ENCODE measurements at regions not wholly inside any gene's neighbourhood (a gene's known extent, or its start where the extent isn't known, plus 50 kb on each side); places are given as distances from the start of the nearest gene placed in this dataset.

DNA sequence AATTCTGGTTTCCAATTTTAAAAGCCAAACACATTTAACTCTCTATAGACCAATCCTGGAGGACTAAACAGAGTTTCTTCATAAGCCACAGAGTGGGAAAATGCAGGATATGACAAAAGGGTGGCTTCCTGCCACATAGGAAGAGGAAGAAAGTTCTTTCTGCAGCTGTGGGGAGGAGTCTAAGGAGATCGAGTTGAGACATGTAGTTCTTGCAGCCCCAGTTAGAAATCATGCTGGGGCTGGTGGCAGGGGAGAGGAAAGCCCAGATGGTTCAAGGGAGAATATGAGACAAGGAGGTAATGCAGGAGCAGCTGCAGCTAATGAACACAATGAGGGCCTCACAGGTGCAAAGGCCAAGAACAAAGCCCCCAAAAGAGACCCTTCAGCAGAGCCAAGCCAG is 85.0 kb upstream of the ARID2 start:
- CTCF ChIA-PET = interaction anchor here (0.9 to 1.0 kb wide), 2 partner anchors 10 to 101 kb away, joined by 3 to 5 read pairs; no protein-coding TSS in a partner anchor
- Mint-ChIP-seq H3K27ac (peak overlapping the region; percentile 4), H3K4me3 (no peak overlapping the region), H3K27me3 (peaks cover 10% of the 10 kb centered on the region), H3K9me3 (peaks cover 3% of the 10 kb centered on the region), H3K4me1 (peaks cover 12% of the 10 kb centered on the region), H3K36me3 (peaks cover 3% of the 10 kb centered on the region)
- peak; percentile 23 for DNase-seq

DNA sequence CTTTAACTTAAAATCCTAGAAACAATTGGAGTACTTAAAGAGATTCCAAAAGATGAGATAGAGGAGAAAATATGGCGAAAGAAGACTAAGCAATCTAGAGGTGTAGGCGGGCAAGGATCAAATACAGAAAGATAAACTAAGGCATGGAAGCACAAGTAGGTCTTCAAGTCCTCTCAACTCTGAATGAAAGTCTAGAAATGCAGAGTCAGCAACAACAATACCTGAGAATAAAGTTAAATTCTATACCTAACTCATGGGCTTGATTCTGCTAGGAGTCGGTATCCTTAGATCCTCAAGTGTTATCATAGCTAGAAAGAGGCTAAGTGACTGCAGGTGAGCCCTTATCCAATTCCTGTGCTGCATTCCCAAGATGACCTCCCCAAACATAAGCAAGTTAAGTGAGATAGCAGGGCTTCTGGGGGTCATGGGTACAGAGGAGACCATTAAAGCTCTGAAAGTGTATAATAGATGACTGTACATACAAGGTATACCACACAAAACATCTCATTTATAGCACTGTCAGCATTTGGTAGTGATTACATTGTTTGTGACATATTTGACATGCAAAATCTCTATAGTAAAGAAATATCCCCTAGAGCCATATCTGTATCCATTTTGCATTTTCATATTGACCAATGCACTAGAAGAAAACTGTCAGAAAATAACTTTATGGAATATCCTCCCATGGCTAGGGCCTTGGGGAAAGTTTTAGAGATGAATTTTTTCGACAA is 82.5 kb upstream of the ARID2 start:
- Mint-ChIP-seq H3K9me3 (peaks cover 3% of the 10 kb centered on the region), H3K27me3 (peaks cover 21% of the 10 kb centered on the region), H3K4me3 (no peak overlapping the region), H3K36me3 (peaks cover 3% of the 10 kb centered on the region), H3K27ac (no peak overlapping the region), H3K4me1 (peaks cover 12% of the 10 kb centered on the region)
- DNase-seq = no peak
- CTCF ChIA-PET = no interaction called here

DNA sequence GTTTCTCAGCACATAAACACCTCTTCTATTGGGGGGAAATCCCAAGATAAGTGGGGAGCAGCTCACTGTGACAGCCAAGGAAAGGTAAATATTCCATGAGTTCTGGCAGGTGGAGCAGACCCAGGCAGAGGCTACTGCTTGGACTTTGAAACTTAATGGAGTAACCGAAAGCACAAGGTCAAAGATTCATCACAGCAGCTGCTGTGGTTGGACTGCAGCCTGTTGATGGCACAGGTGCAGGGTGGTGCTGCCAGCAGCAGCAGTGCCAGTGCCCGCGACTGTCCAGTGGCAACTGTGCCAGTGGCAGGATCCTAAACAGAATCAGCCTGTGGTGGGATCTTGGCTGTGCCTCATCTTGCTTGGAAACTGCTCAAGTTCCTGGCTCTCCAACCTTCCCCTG is 81.4 kb upstream of the ARID2 start:
- Mint-ChIP-seq H3K27me3 (peaks cover 21% of the 10 kb centered on the region), H3K4me1 (peaks cover 12% of the 10 kb centered on the region), H3K4me3 (no peak overlapping the region), H3K9me3 (peaks cover 3% of the 10 kb centered on the region), H3K27ac (no peak overlapping the region), H3K36me3 (peaks cover 3% of the 10 kb centered on the region)
- CTCF ChIA-PET = no interaction called here
- DNase-seq = no peak

DNA sequence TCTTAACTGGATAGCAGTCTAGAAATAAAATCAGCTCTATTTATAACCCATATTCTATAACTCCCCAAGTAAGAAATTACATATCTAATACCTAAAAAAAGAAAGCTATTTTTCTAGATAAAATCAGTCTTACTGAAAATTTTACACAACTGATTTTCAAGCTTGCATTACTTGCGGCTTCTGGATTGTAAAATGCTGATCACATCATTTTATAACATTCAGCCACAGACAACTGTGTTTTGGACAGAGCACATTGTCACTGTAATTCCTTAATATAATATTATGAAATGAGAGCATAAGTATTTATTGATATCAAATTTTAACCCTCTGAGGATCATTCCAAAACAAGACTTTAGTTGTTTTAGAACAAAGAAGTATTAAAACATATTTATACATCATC is 78.5 kb upstream of the ARID2 start:
- H3K27ac Mint-ChIP-seq = no peak overlapping the region

DNA sequence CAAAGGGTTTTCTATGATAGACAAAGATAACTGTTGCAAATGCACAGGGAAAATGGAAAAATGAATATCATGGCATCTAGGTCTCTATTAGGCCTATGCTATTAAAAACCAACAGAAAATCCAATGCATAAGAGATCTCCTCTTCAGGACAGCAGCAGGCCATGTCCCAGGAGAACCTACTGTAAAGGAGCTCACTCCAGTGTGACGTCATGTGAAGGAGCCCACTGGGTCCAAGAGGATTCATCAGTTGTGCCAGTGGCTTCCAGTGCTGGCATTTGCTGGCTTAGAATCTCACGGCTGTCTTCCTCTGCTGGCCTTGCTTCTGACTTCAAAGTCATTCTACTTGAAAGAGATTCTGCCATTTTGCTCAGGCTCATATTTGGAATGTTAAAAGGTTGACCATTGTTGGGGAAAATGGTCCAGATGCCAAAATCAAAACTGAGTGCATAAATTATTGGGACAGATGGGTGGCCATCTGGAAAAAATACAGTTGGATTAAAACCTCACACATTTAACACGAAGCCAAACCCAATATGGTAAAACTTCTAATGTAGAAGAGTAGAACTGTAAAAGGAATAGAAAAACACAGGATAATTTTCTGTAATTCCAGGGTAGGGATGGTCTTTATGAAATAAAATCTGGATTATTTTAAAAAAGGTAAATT is 75.4 kb upstream of the ARID2 start:
- H3K9me3 Mint-ChIP-seq = no peaks in the 10 kb centered on the region
- H3K4me1 Mint-ChIP-seq = peaks cover 12% of the 10 kb centered on the region
- H3K27me3 Mint-ChIP-seq = peaks cover 22% of the 10 kb centered on the region
- CTCF ChIA-PET = interaction anchor here (0.7 to 4.9 kb wide), 10 partner anchors 8 to 110 kb away, joined by 3 to 49 read pairs (median 3); partner anchors contain the start of gene ARID2
- no peak for DNase-seq
- H3K4me3 Mint-ChIP-seq = no peak overlapping the region
- no peak overlapping the region for H3K27ac Mint-ChIP-seq
- H3K36me3 Mint-ChIP-seq = no peaks in the 10 kb centered on the region

More for the DNA sequence above, 78.5 kb upstream of the ARID2 start:
- Mint-ChIP-seq H3K4me1 (peaks cover 10% of the 10 kb centered on the region), H3K9me3 (peaks cover 2% of the 10 kb centered on the region), H3K4me3 (no peak overlapping the region), H3K36me3 (no peaks in the 10 kb centered on the region), H3K27me3 (peaks cover 26% of the 10 kb centered on the region)
- no peak for DNase-seq
- CTCF ChIA-PET = interaction anchor here (0.6 to 1.6 kb wide), 2 partner anchors 13 to 73 kb away, joined by 3 to 8 read pairs; no protein-coding TSS in a partner anchor

DNA sequence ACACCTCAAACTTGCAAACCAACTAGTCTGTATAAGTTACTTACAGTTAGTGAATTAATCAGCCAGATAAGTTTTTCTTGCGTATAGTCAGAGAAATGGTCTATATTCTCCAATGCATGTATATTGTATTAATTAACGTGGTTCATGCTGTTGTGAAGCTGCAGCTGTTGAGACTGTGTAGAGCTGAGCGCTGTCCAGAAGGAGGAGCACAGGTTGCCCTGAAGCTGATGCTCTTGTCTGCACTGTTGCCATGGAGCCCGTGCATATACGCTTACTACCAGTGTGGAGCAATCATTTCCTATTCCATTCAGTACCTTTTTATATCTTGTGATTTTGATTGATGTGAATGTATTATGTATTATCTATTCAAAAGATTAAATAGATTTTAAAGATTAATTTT is 74.3 kb upstream of the ARID2 start:
- Mint-ChIP-seq H3K4me3 (no peak overlapping the region), H3K27ac (no peak overlapping the region), H3K4me1 (peaks cover 15% of the 10 kb centered on the region), H3K9me3 (peaks cover 4% of the 10 kb centered on the region), H3K36me3 (peaks cover 4% of the 10 kb centered on the region), H3K27me3 (peaks cover 19% of the 10 kb centered on the region)
- CTCF ChIA-PET = interaction anchor here (0.6 to 4.9 kb wide), 10 partner anchors 9 to 336 kb away, joined by 3 to 49 read pairs (median 4); partner anchors contain the start of gene ARID2
- DNase-seq = peak; percentile 78

DNA sequence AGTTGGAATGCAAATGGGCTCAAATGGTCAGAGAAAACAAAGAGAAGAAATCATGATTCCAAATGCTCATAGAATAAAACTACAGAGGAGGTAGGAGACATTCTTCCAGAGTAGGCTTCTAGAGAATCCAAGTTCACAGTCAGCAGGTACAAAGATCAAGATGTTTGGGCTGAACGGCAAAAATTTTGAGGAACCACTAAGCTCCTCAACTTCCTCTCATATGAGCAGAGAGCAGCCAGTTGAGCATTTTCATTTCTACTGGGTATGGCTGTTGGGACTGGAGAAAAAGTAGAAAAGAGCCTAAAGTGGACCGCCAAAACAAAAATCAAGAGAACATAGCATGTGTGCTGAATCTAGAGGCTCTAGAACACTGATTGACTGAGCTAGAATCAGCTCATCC is 73.8 kb upstream of the ARID2 start:
- Mint-ChIP-seq H3K9me3 (peaks cover 7% of the 10 kb centered on the region), H3K27me3 (peaks cover 20% of the 10 kb centered on the region), H3K4me1 (peaks cover 15% of the 10 kb centered on the region), H3K4me3 (no peak overlapping the region), H3K36me3 (peaks cover 7% of the 10 kb centered on the region), H3K27ac (no peak overlapping the region)
- DNase-seq = no peak
- CTCF ChIA-PET = interaction anchor here (1.1 to 4.9 kb wide), 6 partner anchors 10 to 335 kb away, joined by 3 to 49 read pairs (median 4); no protein-coding TSS in a partner anchor

DNA sequence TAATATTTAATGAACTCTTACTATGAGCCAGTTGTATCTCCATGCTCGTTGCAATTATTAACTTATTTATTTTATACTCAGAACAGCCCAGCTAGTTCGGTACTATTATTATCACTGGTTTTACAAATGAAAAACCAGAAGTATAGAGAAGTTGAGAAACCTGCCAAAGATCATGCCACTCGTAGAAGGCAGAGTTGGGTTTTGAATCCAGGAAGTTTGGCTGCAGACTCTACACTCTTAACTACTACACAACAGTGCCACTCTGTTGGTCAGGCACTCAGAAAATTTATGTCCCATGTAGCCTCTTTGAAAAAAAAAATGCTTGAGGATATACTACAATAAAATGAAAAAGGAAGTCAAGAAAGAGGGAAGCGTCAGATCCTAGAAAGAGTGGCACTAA is 71.5 kb upstream of the ARID2 start:
- no peak for DNase-seq
- peaks cover 12% of the 10 kb centered on the region for H3K9me3 Mint-ChIP-seq
- peaks cover 22% of the 10 kb centered on the region for H3K4me1 Mint-ChIP-seq
- H3K27me3 Mint-ChIP-seq = peaks cover 32% of the 10 kb centered on the region
- CTCF ChIA-PET = interaction anchor here (4.9 kb wide), 1 partner anchor 68 kb away, joined by 49 read pairs; no protein-coding TSS in a partner anchor
- H3K27ac Mint-ChIP-seq = no peak overlapping the region
- H3K36me3 Mint-ChIP-seq = peaks cover 8% of the 10 kb centered on the region
- H3K4me3 Mint-ChIP-seq = no peak overlapping the region

DNA sequence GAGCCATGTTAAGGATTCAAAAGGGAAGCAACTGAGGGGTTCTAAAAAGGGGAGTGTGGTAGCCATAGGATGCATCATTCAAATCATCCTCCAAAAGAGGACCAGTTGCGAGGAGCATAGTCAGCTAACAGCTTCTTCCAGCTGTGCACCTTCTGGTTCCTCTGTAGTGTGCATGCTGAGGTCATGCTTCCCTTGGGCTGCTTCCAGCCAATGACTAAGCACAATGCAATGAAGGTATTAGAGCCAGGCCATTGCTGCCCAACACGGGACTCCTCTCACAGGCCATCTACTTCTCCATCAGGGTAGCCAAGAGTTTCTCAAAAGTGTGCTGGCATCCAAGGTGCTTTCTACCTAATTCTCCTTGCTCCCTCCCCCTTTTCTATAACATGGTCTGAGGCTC is 69.2 kb upstream of the ARID2 start:
- DNase-seq = no peak
- Mint-ChIP-seq H3K4me1 (peaks cover 38% of the 10 kb centered on the region), H3K9me3 (peaks cover 12% of the 10 kb centered on the region), H3K36me3 (peaks cover 14% of the 10 kb centered on the region), H3K4me3 (no peak overlapping the region), H3K27ac (no peak overlapping the region), H3K27me3 (peaks cover 39% of the 10 kb centered on the region)
- CTCF ChIA-PET = interaction anchor here (1.3 kb wide), 1 partner anchor 9 kb away, joined by 4 read pairs; no protein-coding TSS in a partner anchor

DNA sequence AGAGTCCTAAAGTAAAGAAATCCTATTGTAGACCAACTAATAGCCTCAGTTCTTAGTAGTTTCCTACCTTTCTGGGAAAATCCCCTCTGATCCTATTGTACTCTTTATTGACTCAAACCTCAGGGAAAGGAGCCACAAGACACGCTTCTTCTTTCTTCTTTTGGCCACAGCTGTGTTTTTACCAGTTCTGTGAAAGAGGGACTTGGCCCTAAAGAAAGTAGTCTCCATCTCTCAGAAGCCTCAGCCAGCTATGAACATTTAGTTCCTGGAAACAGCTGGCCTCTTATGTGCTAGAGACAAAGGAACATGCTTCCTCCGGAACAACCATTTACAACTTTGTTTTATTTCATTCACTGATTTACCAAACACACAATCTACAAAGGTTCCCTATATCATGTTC is 66.1 kb upstream of the ARID2 start:
- Mint-ChIP-seq H3K27ac (peak overlapping the region; percentile 79), H3K4me1 (peaks cover 51% of the 10 kb centered on the region), H3K9me3 (peaks cover 13% of the 10 kb centered on the region), H3K36me3 (peaks cover 20% of the 10 kb centered on the region), H3K4me3 (no peak overlapping the region), H3K27me3 (peaks cover 35% of the 10 kb centered on the region)
- no peak for DNase-seq
- CTCF ChIA-PET = interaction anchor here (1.8 to 2.4 kb wide), 2 partner anchors 16 to 62 kb away, joined by 3 to 9 read pairs; no protein-coding TSS in a partner anchor

DNA sequence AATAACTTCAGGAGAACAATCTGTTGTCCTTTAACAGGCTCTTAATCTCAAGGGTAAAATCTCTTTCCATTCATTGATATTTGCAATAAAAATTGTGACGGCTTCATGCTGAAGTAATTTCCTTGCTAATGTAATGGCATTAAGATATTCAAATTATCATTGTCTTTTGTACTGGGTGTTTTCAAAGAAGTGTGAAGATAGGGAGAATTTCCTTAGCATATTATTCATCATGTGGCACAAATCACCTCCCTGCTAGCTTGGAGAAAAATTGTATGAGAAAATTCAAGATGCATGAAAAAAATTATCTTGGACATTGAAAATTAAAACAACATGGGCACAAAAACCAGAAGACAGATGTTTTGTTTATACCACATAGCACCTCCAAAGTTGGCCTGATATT is 63.6 kb upstream of the ARID2 start:
- no peak for DNase-seq
- Mint-ChIP-seq H3K27me3 (peaks cover 23% of the 10 kb centered on the region), H3K4me1 (peaks cover 69% of the 10 kb centered on the region), H3K27ac (no peak overlapping the region), H3K4me3 (no peak overlapping the region), H3K36me3 (peaks cover 12% of the 10 kb centered on the region), H3K9me3 (peaks cover 5% of the 10 kb centered on the region)
- CTCF ChIA-PET = interaction anchor here (1.6 kb wide), 1 partner anchor 122 kb away, joined by 3 read pairs; no protein-coding TSS in a partner anchor

DNA sequence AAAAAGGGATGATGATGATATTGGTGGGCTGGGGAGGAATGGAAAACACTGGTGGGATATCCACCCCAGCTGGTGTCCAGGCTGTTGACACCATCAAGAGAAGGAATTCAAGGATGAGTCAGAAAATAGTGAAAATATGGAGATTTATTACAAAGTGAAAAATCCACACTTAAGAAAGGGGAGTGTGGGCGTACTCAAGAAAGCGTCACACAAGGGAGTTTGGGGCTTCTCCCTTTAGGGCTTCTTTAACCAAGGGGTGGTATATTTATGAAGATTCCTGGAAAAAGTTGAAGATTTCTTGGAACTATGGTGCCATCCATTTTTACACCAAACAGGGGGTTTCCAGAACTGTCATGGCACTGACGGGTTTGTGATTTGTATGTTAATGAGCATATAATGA is 63.1 kb upstream of the ARID2 start:
- CTCF ChIA-PET = no interaction called here
- H3K4me1 Mint-ChIP-seq = peaks cover 73% of the 10 kb centered on the region
- peaks cover 12% of the 10 kb centered on the region for H3K36me3 Mint-ChIP-seq
- H3K9me3 Mint-ChIP-seq = peaks cover 3% of the 10 kb centered on the region
- DNase-seq = no peak
- H3K27me3 Mint-ChIP-seq = peaks cover 22% of the 10 kb centered on the region
- no peak overlapping the region for H3K4me3 Mint-ChIP-seq
- no peak overlapping the region for H3K27ac Mint-ChIP-seq

DNA sequence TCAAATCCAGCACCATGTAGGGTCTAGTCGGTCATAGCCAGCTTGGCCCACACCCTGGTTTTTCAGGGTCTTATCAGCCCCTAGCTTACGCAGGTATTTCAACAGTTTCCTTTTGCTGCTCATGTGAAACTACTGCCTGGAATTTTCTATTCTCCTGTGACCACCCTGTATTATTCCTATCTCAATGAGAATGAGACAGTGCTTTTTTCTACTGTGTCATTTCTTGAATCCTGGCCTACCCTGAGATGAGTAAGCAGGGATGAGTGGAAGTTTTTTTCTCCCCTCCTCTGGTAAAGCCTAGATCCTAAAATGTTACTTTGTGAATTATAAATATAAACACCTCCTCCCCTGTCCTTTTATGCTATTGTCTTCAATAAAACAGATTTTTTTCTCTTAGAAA is 62.7 kb upstream of the ARID2 start:
- Mint-ChIP-seq H3K4me1 (peaks cover 73% of the 10 kb centered on the region), H3K9me3 (peaks cover 2% of the 10 kb centered on the region), H3K27me3 (peaks cover 21% of the 10 kb centered on the region), H3K36me3 (peaks cover 12% of the 10 kb centered on the region), H3K4me3 (no peak overlapping the region), H3K27ac (no peak overlapping the region)
- CTCF ChIA-PET = no interaction called here
- no peak for DNase-seq

DNA sequence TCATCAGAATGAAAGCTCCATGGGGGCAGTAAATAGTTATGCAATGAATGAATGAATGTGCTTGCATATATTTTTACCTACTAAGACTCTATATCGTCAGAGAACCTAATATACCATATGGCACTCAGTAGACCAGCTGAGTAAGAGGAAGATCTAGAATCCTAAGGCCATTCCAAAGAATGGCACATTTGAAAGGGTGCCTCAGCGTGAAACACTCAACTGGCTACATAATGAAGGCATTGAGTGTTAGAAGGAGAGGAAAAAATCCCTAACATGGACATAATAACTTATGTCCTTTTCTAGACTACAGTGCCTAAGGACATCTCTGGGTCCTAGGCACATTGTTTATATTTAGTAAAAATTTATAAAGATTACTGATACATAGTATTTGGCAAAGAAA is 61.7 kb upstream of the ARID2 start:
- Mint-ChIP-seq H3K36me3 (peaks cover 12% of the 10 kb centered on the region), H3K4me3 (no peak overlapping the region), H3K27me3 (peaks cover 13% of the 10 kb centered on the region), H3K4me1 (peaks cover 66% of the 10 kb centered on the region), H3K9me3 (peaks cover 2% of the 10 kb centered on the region), H3K27ac (no peak overlapping the region)
- CTCF ChIA-PET = no interaction called here
- no peak for DNase-seq

Data from activated naive CD4-positive, alpha-beta T cell treated with anti-CD3 and anti-CD28 coated beads, Interleukin-2, amount 10 ng/mL, durations not matched to agents 7 days and 5 days (primary cell).